Caco-2 (cell line): ENCODE measurements at regions not wholly inside any gene's neighbourhood (a gene's known extent, or its start where the extent isn't known, plus 50 kb on each side); places are given as distances from the start of the nearest gene placed in this dataset.

Experiments used
- BruUV-seq: library from RNA; stranded (reverse); fragments of 400-500 nt; replicated peaks from 2 replicates; lab custom pipeline; 2021; lab: Mats Ljungman, UMichigan
- CTCF ChIA-PET: fragments of 300-600 bp; sonication (Branson Sonifier 250); formaldehyde crosslinking; loops from one replicate; lab custom pipeline; 2022; ENCODE audit warnings: antibody characterized with exemption; lab: Charles Lee
- POLR2A ChIA-PET: fragments of 300-600 bp; sonication (Branson Sonifier 250); formaldehyde crosslinking; loops from one replicate; lab custom pipeline; 2022; ENCODE audit warnings: antibody characterized with exemption; lab: Charles Lee
- DNase-seq, 2 experiments: peaks; one replicate each; pipeline versions ENCODE4 v3.0.0 to v3.0.0-alpha.2; 2020 to 2022
- H3K27me3 ChIP-seq: replicated peaks from 2 replicates; pipeline ENCODE4 v1.6.0; 2011; ENCODE audit warnings: low read length; ENCODE audit not compliant: control insufficient read depth, insufficient read depth
- H3K36me3 ChIP-seq: 2 replicates; pipeline ENCODE4 v1.5.1; 2011; ENCODE audit warnings: low read length; ENCODE audit not compliant: control insufficient read depth, insufficient read depth
- H3K4me1 ChIP-seq: fragments of 250-450 bp; sonication (Bioruptor Pico); 2 replicates; pipeline ENCODE4 v1.5.1; 2020; ENCODE audit warnings: mild to moderate bottlenecking
- H3K4me3 ChIP-seq: 2 replicates; pipeline ENCODE4 v1.5.1; 2011; ENCODE audit warnings: low read depth, mild to moderate bottlenecking, control low read depth, low read length
- H3K9me3 ChIP-seq: fragments of 250-450 bp; sonication (Bioruptor Pico); 2 replicates; pipeline ENCODE4 v1.5.1; 2020; ENCODE audit warnings: mild to moderate bottlenecking, moderate library complexity
- H3K27ac Mint-ChIP-seq: one replicate; pipeline ENCODE4 v1.8.0; 2022; ENCODE audit warnings: mixed read lengths; ENCODE audit not compliant: unreplicated experiment
- H3K27me3 Mint-ChIP-seq: one replicate; pipeline ENCODE4 v1.8.0; 2022; ENCODE audit warnings: mixed read lengths; ENCODE audit not compliant: insufficient read depth, unreplicated experiment
- H3K36me3 Mint-ChIP-seq: one replicate; pipeline ENCODE4 v1.8.0; 2022; ENCODE audit warnings: mild to moderate bottlenecking, mixed read lengths; ENCODE audit not compliant: insufficient read depth, unreplicated experiment
- H3K4me1 Mint-ChIP-seq: one replicate; pipeline ENCODE4 v1.8.0; 2022; ENCODE audit warnings: low read depth, mixed read lengths; ENCODE audit not compliant: unreplicated experiment
- H3K4me3 Mint-ChIP-seq: one replicate; pipeline ENCODE4 v1.8.0; 2022; ENCODE audit warnings: mild to moderate bottlenecking, moderate library complexity, mixed read lengths; ENCODE audit not compliant: unreplicated experiment
- H3K9me3 Mint-ChIP-seq: one replicate; pipeline ENCODE4 v1.8.0; 2022; ENCODE audit warnings: mixed read lengths; ENCODE audit not compliant: unreplicated experiment
- CTCF ChIP-seq, 2 experiments: fragments of 200-600 bp in 1 of 2; IDR thresholded peaks; 1 replicate in 1 of 2; 2 replicates in 1 of 2; pipeline versions ENCODE4 v1.5.1 to v1.8.0; 2011 to 2022; ENCODE audit warnings: antibody characterized with exemption in 1 of 2, control low read depth in 1 of 2, inconsistent platforms in 1 of 2, low read depth in 1 of 2, low read length in 1 of 2, mild to moderate bottlenecking in 1 of 2, moderate library complexity in 1 of 2; ENCODE audit not compliant: insufficient read depth in 1 of 2, severe bottlenecking in 1 of 2, unreplicated experiment in 1 of 2
- intact Hi-C: fragments of 100-400 bp; cut with micrococcal nuclease; formaldehyde crosslinking; loops from one replicate; pipeline ENCODE4 v1.10.0; 2022; ENCODE audit not compliant: unreplicated experiment

GRCh38 chr15:87508086-87508485 is 748.5 kb downstream of the NTRK3 start:
- ChIA-PET POLR2A (no interaction called here), CTCF (no interaction called here)
- H3K27ac Mint-ChIP-seq = no peak overlapping the region
- BruUV-seq = no TSS peak
- peaks cover 7% of the 10 kb centered on the region for H3K4me1 Mint-ChIP-seq
- H3K36me3 Mint-ChIP-seq = no peaks in the 10 kb centered on the region
- DNase-seq = no peak
- no peak for TF ChIP-seq CTCF (IDR thresholded peaks at IDR 0.05; ENCODE audit: insufficient read depth in 1 of 2, low read depth in 1 of 2, low read length in 1 of 2, severe bottlenecking in 1 of 2, unreplicated experiment in 1 of 2)
- H3K4me3 Mint-ChIP-seq = no peak overlapping the region
- Histone ChIP-seq H3K4me1 (no peaks in the 10 kb centered on the region), H3K27me3 (no peaks in the 10 kb centered on the region), H3K9me3 (no peaks in the 10 kb centered on the region), H3K36me3 (no peaks in the 10 kb centered on the region), H3K4me3 (no peak overlapping the region)
- no peaks in the 10 kb centered on the region for H3K27me3 Mint-ChIP-seq
- no peaks in the 10 kb centered on the region for H3K9me3 Mint-ChIP-seq
- intact Hi-C loops = no loop called here

- no peak overlapping the region for H3K4me3 ChIP-seq
- H3K9me3 ChIP-seq = no peaks in the 10 kb centered on the region
- BruUV-seq = no TSS peak
- POLR2A ChIA-PET = no interaction called here
- H3K36me3 ChIP-seq = no peaks in the 10 kb centered on the region
- Mint-ChIP-seq H3K36me3 (no peaks in the 10 kb centered on the region), H3K9me3 (no peaks in the 10 kb centered on the region), H3K4me1 (peaks cover 7% of the 10 kb centered on the region), H3K27ac (no peak overlapping the region), H3K4me3 (no peak overlapping the region), H3K27me3 (no peaks in the 10 kb centered on the region)
- intact Hi-C loops = no loop called here
- CTCF ChIA-PET = no interaction called here
- H3K27me3 ChIP-seq = no peaks in the 10 kb centered on the region
- no peak for TF ChIP-seq CTCF (IDR thresholded peaks at IDR 0.05; ENCODE audit: insufficient read depth in 1 of 2, low read depth in 1 of 2, low read length in 1 of 2, severe bottlenecking in 1 of 2, unreplicated experiment in 1 of 2)
- H3K4me1 ChIP-seq = no peaks in the 10 kb centered on the region
- no peak for DNase-seq
Observed at GRCh38 chr15:87502173-87502572, 754.4 kb downstream of the NTRK3 start.

GRCh38 chr15:87500240-87500639 is 756.3 kb downstream of the NTRK3 start:
- no peak for TF ChIP-seq CTCF (IDR thresholded peaks at IDR 0.05; ENCODE audit: insufficient read depth in 1 of 2, low read depth in 1 of 2, low read length in 1 of 2, severe bottlenecking in 1 of 2, unreplicated experiment in 1 of 2)
- BruUV-seq = no TSS peak
- no peaks in the 10 kb centered on the region for H3K36me3 ChIP-seq
- no peak overlapping the region for H3K27ac Mint-ChIP-seq
- ChIA-PET CTCF (no interaction called here), POLR2A (no interaction called here)
- H3K4me3 Mint-ChIP-seq = no peak overlapping the region
- H3K27me3 Mint-ChIP-seq = peaks cover 2% of the 10 kb centered on the region
- no peaks in the 10 kb centered on the region for H3K36me3 Mint-ChIP-seq
- H3K9me3 Mint-ChIP-seq = peaks cover 8% of the 10 kb centered on the region
- no peaks in the 10 kb centered on the region for H3K4me1 ChIP-seq
- no peaks in the 10 kb centered on the region for H3K4me1 Mint-ChIP-seq
- H3K27me3 ChIP-seq = no peaks in the 10 kb centered on the region
- no peaks in the 10 kb centered on the region for H3K9me3 ChIP-seq
- H3K4me3 ChIP-seq = no peak overlapping the region
- no peak for DNase-seq
- intact Hi-C loops = no loop called here
